ENCODE measurements at regions not wholly inside any gene's neighbourhood (a gene's known extent, or its start where the extent isn't known, plus 50 kb on each side); places are given as distances from the start of the nearest gene placed in this dataset.

DNA sequence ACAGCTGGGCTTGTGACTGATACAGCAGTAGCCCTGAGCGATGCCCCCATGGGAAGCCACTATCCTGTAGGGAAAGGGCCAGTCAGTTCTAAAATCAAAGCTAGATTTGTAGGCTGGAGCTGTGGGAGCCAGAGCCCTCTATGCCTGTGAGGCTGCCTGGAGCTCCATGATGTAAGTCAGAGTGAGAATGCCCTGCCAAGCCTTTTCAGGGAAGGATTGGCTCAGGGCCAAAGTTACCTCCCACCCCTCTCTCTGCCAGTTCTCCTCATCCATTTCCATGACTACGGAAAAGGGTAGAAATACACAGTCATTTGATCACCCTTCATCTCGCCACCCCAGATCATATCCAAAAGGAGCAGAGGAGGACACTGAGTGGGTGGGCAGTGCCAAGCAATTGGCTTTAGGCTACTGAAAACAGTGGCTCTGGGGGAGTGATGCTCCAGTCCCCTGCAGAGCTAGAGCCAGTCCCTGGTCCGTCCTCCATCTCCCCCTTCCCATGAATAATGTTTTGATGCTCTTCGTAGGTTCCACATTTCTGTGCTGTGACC lies 59.5 kb upstream of the KCNA3 start:
- no peak for ATAC-seq
- TF ChIP-seq, protein P1, sequence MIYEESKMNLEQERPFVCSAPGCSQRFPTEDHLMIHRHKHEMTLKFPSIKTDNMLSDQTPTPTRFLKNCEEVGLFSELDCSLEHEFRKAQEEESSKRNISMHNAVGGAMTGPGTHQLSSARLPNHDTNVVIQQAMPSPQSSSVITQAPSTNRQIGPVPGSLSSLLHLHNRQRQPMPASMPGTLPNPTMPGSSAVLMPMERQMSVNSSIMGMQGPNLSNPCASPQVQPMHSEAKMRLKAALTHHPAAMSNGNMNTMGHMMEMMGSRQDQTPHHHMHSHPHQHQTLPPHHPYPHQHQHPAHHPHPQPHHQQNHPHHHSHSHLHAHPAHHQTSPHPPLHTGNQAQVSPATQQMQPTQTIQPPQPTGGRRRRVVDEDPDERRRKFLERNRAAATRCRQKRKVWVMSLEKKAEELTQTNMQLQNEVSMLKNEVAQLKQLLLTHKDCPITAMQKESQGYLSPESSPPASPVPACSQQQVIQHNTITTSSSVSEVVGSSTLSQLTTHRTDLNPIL (CRISPR knock-in tag; IDR thresholded peaks at IDR 0.05; ENCODE audit: low read depth), result no peak
- TF ChIP-seq ZFP30 (CRISPR knock-in tag; IDR thresholded peaks at IDR 0.05) (no peak), ESRRG (CRISPR knock-in tag; IDR thresholded peaks at IDR 0.05) (no peak)

GRCh38 chr1:110731529-110731928 lies 56.8 kb upstream of the KCNA3 start:
- TF ChIP-seq PATZ1 (CRISPR knock-in tag; IDR thresholded peaks at IDR 0.05; ENCODE audit: borderline replicate concordance), result no peak
- TF ChIP-seq ARNTL (CRISPR knock-in tag; IDR thresholded peaks at IDR 0.05; ENCODE audit: borderline replicate concordance, low read depth), result no peak
- TF ChIP-seq, protein P2, sequence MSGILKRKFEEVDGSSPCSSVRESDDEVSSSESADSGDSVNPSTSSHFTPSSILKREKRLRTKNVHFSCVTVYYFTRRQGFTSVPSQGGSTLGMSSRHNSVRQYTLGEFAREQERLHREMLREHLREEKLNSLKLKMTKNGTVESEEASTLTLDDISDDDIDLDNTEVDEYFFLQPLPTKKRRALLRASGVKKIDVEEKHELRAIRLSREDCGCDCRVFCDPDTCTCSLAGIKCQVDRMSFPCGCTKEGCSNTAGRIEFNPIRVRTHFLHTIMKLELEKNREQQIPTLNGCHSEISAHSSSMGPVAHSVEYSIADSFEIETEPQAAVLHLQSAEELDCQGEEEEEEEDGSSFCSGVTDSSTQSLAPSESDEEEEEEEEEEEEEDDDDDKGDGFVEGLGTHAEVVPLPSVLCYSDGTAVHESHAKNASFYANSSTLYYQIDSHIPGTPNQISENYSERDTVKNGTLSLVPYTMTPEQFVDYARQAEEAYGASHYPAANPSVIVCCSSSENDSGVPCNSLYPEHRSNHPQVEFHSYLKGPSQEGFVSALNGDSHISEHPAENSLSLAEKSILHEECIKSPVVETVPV (CRISPR knock-in tag; IDR thresholded peaks at IDR 0.05), result no peak
- TF ChIP-seq POU6F1 (CRISPR knock-in tag; IDR thresholded peaks at IDR 0.05; ENCODE audit: borderline replicate concordance, low read depth), result no peak
- TF ChIP-seq RARB (CRISPR knock-in tag; IDR thresholded peaks at IDR 0.05), result no peak
- TF ChIP-seq ZC3H10 (CRISPR knock-in tag; IDR thresholded peaks at IDR 0.05), result no peak
- TF ChIP-seq, protein P3, sequence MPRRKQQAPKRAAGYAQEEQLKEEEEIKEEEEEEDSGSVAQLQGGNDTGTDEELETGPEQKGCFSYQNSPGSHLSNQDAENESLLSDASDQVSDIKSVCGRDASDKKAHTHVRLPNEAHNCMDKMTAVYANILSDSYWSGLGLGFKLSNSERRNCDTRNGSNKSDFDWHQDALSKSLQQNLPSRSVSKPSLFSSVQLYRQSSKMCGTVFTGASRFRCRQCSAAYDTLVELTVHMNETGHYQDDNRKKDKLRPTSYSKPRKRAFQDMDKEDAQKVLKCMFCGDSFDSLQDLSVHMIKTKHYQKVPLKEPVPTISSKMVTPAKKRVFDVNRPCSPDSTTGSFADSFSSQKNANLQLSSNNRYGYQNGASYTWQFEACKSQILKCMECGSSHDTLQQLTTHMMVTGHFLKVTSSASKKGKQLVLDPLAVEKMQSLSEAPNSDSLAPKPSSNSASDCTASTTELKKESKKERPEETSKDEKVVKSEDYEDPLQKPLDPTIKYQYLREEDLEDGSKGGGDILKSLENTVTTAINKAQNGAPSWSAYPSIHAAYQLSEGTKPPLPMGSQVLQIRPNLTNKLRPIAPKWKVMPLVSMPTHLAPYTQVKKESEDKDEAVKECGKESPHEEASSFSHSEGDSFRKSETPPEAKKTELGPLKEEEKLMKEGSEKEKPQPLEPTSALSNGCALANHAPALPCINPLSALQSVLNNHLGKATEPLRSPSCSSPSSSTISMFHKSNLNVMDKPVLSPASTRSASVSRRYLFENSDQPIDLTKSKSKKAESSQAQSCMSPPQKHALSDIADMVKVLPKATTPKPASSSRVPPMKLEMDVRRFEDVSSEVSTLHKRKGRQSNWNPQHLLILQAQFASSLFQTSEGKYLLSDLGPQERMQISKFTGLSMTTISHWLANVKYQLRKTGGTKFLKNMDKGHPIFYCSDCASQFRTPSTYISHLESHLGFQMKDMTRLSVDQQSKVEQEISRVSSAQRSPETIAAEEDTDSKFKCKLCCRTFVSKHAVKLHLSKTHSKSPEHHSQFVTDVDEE (CRISPR knock-in tag; IDR thresholded peaks at IDR 0.05), result no peak
- TF ChIP-seq SNAI2 (CRISPR knock-in tag; IDR thresholded peaks at IDR 0.05), result no peak
- no peak for TF ChIP-seq OSR1 (CRISPR knock-in tag; IDR thresholded peaks at IDR 0.05)
- TF ChIP-seq BACH2 (CRISPR knock-in tag; IDR thresholded peaks at IDR 0.05; ENCODE audit: borderline replicate concordance), result no peak
- TF ChIP-seq ESRRG (CRISPR knock-in tag; IDR thresholded peaks at IDR 0.05), result no peak
- no peak for TF ChIP-seq ZFP30 (CRISPR knock-in tag; IDR thresholded peaks at IDR 0.05)
- TF ChIP-seq, protein P1 (CRISPR knock-in tag; IDR thresholded peaks at IDR 0.05; ENCODE audit: low read depth), result no peak
- no peak for TF ChIP-seq TOX (CRISPR knock-in tag; IDR thresholded peaks at IDR 0.05; ENCODE audit: borderline replicate concordance)
- no peak for TF ChIP-seq ZFP3 (CRISPR knock-in tag; IDR thresholded peaks at IDR 0.05)
- ATAC-seq, result no peak

DNA sequence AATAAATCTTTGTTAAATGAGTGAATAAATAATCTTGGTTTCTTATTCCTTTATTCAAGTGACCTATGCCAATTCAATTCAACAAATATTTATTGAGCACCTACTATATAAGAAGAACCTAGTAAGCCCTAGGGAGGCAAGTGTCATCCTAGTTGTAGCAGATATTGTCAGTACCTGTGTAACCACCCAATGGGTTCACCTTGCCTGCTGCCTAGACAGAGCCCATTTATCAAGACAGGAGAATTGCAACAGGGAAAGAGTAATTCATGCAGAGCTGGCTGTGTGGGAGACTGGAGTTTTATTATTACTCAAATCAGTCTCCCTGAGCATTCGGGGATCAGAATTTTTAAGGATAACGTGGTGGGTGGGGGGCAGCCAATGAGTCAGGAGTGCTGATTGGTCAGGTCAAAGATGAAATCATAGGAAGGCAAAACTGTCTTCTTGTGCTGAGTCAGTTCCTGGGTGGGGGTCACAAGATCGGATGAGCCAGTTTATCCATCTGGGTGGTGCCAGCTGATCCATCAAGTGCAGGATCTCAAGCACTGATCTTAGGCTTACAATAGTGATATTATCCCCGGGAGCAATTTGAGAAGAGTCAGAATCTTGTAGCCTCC lies 53.8 kb upstream of the KCNA3 start:
- no peak for ATAC-seq
- TF ChIP-seq RARB (CRISPR knock-in tag; IDR thresholded peaks at IDR 0.05), result no peak
- no peak for TF ChIP-seq ZFP30 (CRISPR knock-in tag; IDR thresholded peaks at IDR 0.05)
- TF ChIP-seq ZNF565 (CRISPR knock-in tag; conservative IDR thresholded peaks at IDR 0.05; ENCODE audit: low read depth), result no peak
- no peak for TF ChIP-seq PATZ1 (CRISPR knock-in tag; IDR thresholded peaks at IDR 0.05; ENCODE audit: borderline replicate concordance)
- TF ChIP-seq ZNF8 (CRISPR knock-in tag; IDR thresholded peaks at IDR 0.05), result no peak
- no peak for TF ChIP-seq PPARA (CRISPR knock-in tag; IDR thresholded peaks at IDR 0.05; ENCODE audit: borderline replicate concordance)
- no peak for TF ChIP-seq ZFP3 (CRISPR knock-in tag; IDR thresholded peaks at IDR 0.05)
- no peak for TF ChIP-seq TOX (CRISPR knock-in tag; IDR thresholded peaks at IDR 0.05; ENCODE audit: borderline replicate concordance)

Data from SK-N-SH treated with all-trans-retinoic acid at 6 μM for 48 hours (cell line).